Chondrocyte (in vitro differentiated cells): ENCODE measurements at regions not wholly inside any gene's neighbourhood (a gene's known extent, or its start where the extent isn't known, plus 50 kb on each side); places are given as distances from the start of the nearest gene placed in this dataset.

Experiments
- DNase-seq: peaks from one replicate; pipeline ENCODE4 v3.0.0; 2021; ENCODE audit warnings: mixed read lengths, low spot score
- H3K27ac Mint-ChIP-seq: one replicate; pipeline ENCODE4 v1.8.0; 2021; ENCODE audit warnings: mild to moderate bottlenecking, moderate library complexity, mixed read lengths; ENCODE audit not compliant: unreplicated experiment
- H3K27me3 Mint-ChIP-seq: 2 replicates; pipeline ENCODE4 v1.8.0; 2021; ENCODE audit warnings: low read depth, mixed read lengths
- H3K36me3 Mint-ChIP-seq: 2 replicates; pipeline ENCODE4 v1.8.0; 2021; ENCODE audit warnings: low read depth, mixed read lengths
- H3K4me1 Mint-ChIP-seq: 2 replicates; pipeline ENCODE4 v1.8.0; 2021; ENCODE audit warnings: low read depth, mild to moderate bottlenecking, mixed read lengths
- H3K4me3 Mint-ChIP-seq: one replicate; pipeline ENCODE4 v1.8.0; 2021; ENCODE audit warnings: mild to moderate bottlenecking, moderate library complexity, mixed read lengths; ENCODE audit not compliant: unreplicated experiment
- H3K9me3 Mint-ChIP-seq: 2 replicates; pipeline ENCODE4 v1.8.0; 2021; ENCODE audit warnings: low read depth, mixed read lengths
- TF ChIP-seq, protein P1 (sequence below): fragments of 200-600 bp; sonication (generic); IDR thresholded peaks from 2 replicates; pipeline ENCODE4 v1.5.0; 2021; ENCODE audit warnings: antibody characterized with exemption, mild to moderate bottlenecking, moderate library complexity

- peaks cover 9% of the 10 kb centered on the region for H3K9me3 Mint-ChIP-seq
- TF ChIP-seq, protein P1, sequence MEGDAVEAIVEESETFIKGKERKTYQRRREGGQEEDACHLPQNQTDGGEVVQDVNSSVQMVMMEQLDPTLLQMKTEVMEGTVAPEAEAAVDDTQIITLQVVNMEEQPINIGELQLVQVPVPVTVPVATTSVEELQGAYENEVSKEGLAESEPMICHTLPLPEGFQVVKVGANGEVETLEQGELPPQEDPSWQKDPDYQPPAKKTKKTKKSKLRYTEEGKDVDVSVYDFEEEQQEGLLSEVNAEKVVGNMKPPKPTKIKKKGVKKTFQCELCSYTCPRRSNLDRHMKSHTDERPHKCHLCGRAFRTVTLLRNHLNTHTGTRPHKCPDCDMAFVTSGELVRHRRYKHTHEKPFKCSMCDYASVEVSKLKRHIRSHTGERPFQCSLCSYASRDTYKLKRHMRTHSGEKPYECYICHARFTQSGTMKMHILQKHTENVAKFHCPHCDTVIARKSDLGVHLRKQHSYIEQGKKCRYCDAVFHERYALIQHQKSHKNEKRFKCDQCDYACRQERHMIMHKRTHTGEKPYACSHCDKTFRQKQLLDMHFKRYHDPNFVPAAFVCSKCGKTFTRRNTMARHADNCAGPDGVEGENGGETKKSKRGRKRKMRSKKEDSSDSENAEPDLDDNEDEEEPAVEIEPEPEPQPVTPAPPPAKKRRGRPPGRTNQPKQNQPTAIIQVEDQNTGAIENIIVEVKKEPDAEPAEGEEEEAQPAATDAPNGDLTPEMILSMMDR: no peak
- H3K27me3 Mint-ChIP-seq: no peaks in the 10 kb centered on the region
- DNase-seq: no peak
- no peak overlapping the region for H3K4me3 Mint-ChIP-seq
- peaks cover 3% of the 10 kb centered on the region for H3K36me3 Mint-ChIP-seq
- no peak overlapping the region for H3K27ac Mint-ChIP-seq
- peaks cover 4% of the 10 kb centered on the region for H3K4me1 Mint-ChIP-seq
Measured at GRCh38 chr15:97014001-97014400, 683.5 kb downstream of the NR2F2 start.

DNA sequence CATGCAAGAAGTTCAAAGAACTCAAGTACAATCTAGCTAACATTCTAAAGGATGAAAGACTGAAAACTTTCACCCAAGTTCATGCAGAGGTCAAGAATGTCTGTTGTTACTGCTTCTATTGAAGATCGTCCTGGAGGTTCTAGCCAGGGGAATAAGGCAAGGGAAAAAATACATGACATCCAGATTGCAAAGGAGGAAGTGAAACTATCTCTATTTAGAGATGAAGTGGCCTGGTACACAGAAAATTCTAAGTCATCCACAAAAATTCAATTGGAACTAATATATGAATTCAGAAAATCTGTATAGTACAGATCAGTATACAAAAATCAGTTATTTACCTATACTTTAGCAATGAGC, 693.0 kb downstream of the NR2F2 start:
- Mint-ChIP-seq H3K4me1 (no peaks in the 10 kb centered on the region), H3K36me3 (no peaks in the 10 kb centered on the region), H3K27ac (no peak overlapping the region), H3K4me3 (no peak overlapping the region), H3K27me3 (no peaks in the 10 kb centered on the region), H3K9me3 (peaks cover 11% of the 10 kb centered on the region)
- no peak for DNase-seq
- TF ChIP-seq, protein P1: no peak

- no peak for DNase-seq
- TF ChIP-seq, protein P1: no peak
- H3K9me3 Mint-ChIP-seq: peaks cover 31% of the 10 kb centered on the region
- H3K36me3 Mint-ChIP-seq: peaks cover 4% of the 10 kb centered on the region
- H3K4me1 Mint-ChIP-seq: no peaks in the 10 kb centered on the region
- H3K27ac Mint-ChIP-seq: no peak overlapping the region
- H3K27me3 Mint-ChIP-seq: no peaks in the 10 kb centered on the region
- no peak overlapping the region for H3K4me3 Mint-ChIP-seq
Measured at GRCh38 chr15:97026781-97027180, 696.3 kb downstream of the NR2F2 start.

DNA sequence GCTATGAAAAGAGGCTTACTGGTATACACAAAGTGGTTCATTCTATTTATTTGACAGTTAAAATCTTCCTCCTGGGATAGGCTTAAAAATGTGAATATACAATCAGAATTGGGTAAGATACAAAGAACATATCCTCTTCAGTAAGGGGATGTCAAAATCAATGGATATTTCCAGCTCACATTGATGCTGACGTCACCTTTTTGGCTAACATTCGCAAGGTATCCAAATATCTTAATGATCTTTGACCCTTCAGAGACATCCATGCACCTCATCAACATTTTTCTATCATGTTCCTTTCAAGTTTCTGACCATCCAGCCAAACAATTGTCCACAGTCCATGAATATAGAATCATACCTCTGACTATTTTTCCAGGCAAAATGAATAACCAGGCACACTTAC, 697.3 kb downstream of the NR2F2 start:
- Mint-ChIP-seq H3K9me3 (peaks cover 38% of the 10 kb centered on the region), H3K36me3 (peaks cover 4% of the 10 kb centered on the region), H3K27me3 (no peaks in the 10 kb centered on the region), H3K4me1 (no peaks in the 10 kb centered on the region), H3K27ac (no peak overlapping the region), H3K4me3 (no peak overlapping the region)
- DNase-seq: no peak
- TF ChIP-seq, protein P1: no peak

- TF ChIP-seq, protein P1: no peak
- Mint-ChIP-seq H3K27ac (no peak overlapping the region), H3K9me3 (peaks cover 40% of the 10 kb centered on the region), H3K4me3 (no peak overlapping the region), H3K27me3 (no peaks in the 10 kb centered on the region), H3K4me1 (no peaks in the 10 kb centered on the region), H3K36me3 (peaks cover 4% of the 10 kb centered on the region)
- no peak for DNase-seq
Measured at GRCh38 chr15:97030251-97030650, 699.8 kb downstream of the NR2F2 start.
